ENCODE measurements at regions not wholly inside any gene's neighbourhood (a gene's known extent, or its start where the extent isn't known, plus 50 kb on each side); places are given as distances from the start of the nearest gene placed in this dataset.

- CTCF ChIA-PET = no interaction called here
- POLR2A ChIA-PET = no interaction called here
- H3K4me1 ChIP-seq (ENCODE audit: control extremely low read depth in 1 of 4, control insufficient read depth in 4 of 4, insufficient read depth in 4 of 4, low read length in 3 of 4) = no peaks in the 10 kb centered on the region
- H3K27me3 ChIP-seq (replicated peaks in 2 of 5; ENCODE audit: control insufficient read depth in 4 of 5, insufficient read depth in 5 of 5, low read length in 4 of 5) = no peaks in the 10 kb centered on the region
- H3K27ac ChIP-seq (ENCODE audit: insufficient read depth in 1 of 2, low read depth in 1 of 2, low read length in 2 of 2, poor library complexity in 1 of 2, severe bottlenecking in 2 of 2) = no peak overlapping the region
- H3K4me3 ChIP-seq (ENCODE audit: control insufficient read depth in 1 of 7, extremely low read depth in 1 of 7, insufficient read depth in 4 of 7, low read depth in 2 of 7, low read length in 6 of 7) = no peak overlapping the region
- 80% methylated on average over 1 of the region's 3 CpGs for WGBS (ENCODE audit: insufficient coverage)
- no peak for DNase-seq
- H3K9me3 ChIP-seq (ENCODE audit: control extremely low read depth in 1 of 5, control insufficient read depth in 4 of 5, insufficient read depth in 2 of 5, low read depth in 1 of 5, low read length in 4 of 5) = no peaks in the 10 kb centered on the region
- H3K36me3 ChIP-seq (ENCODE audit: control insufficient read depth in 4 of 4, insufficient read depth in 4 of 4, low read length in 3 of 4) = no peaks in the 10 kb centered on the region
Measured at GRCh38 chr2:192298664-192299063, 103.9 kb upstream of the TMEFF2 start.

GRCh38 chr2:192292478-192292877, 97.7 kb upstream of the TMEFF2 start:
- ChIA-PET POLR2A (no interaction called here), CTCF (interaction anchor here (1.8 kb wide), 1 partner anchor 480 kb away, joined by 6 read pairs; no protein-coding TSS in a partner anchor)
- DNase-seq = no peak
- Histone ChIP-seq H3K27me3 (replicated peaks in 2 of 5; ENCODE audit: control insufficient read depth in 4 of 5, insufficient read depth in 5 of 5, low read length in 4 of 5) (no peaks in the 10 kb centered on the region), H3K9me3 (ENCODE audit: control extremely low read depth in 1 of 5, control insufficient read depth in 4 of 5, insufficient read depth in 2 of 5, low read depth in 1 of 5, low read length in 4 of 5) (no peaks in the 10 kb centered on the region), H3K4me3 (ENCODE audit: control insufficient read depth in 1 of 7, extremely low read depth in 1 of 7, insufficient read depth in 4 of 7, low read depth in 2 of 7, low read length in 6 of 7) (no peak overlapping the region), H3K36me3 (ENCODE audit: control insufficient read depth in 4 of 4, insufficient read depth in 4 of 4, low read length in 3 of 4) (no peaks in the 10 kb centered on the region), H3K27ac (ENCODE audit: insufficient read depth in 1 of 2, low read depth in 1 of 2, low read length in 2 of 2, poor library complexity in 1 of 2, severe bottlenecking in 2 of 2) (no peak overlapping the region), H3K4me1 (ENCODE audit: control extremely low read depth in 1 of 4, control insufficient read depth in 4 of 4, insufficient read depth in 4 of 4, low read length in 3 of 4) (no peaks in the 10 kb centered on the region)
- no CpG with 5 or more reads among the region's 2 CpGs for WGBS (ENCODE audit: insufficient coverage)

- POLR2A ChIA-PET = no interaction called here
- CTCF ChIA-PET = interaction anchor here (0.9 kb wide), 1 partner anchor 750 kb away, joined by 3 read pairs; no protein-coding TSS in a partner anchor
- no peak for DNase-seq
- no peaks in the 10 kb centered on the region for H3K9me3 ChIP-seq (ENCODE audit: control extremely low read depth in 1 of 5, control insufficient read depth in 4 of 5, insufficient read depth in 2 of 5, low read depth in 1 of 5, low read length in 4 of 5)
- H3K36me3 ChIP-seq (ENCODE audit: control insufficient read depth in 4 of 4, insufficient read depth in 4 of 4, low read length in 3 of 4) = no peaks in the 10 kb centered on the region
- no peaks in the 10 kb centered on the region for H3K27me3 ChIP-seq (replicated peaks in 2 of 5; ENCODE audit: control insufficient read depth in 4 of 5, insufficient read depth in 5 of 5, low read length in 4 of 5)
- H3K4me1 ChIP-seq (ENCODE audit: control extremely low read depth in 1 of 4, control insufficient read depth in 4 of 4, insufficient read depth in 4 of 4, low read length in 3 of 4) = no peaks in the 10 kb centered on the region
- WGBS (ENCODE audit: insufficient coverage) = 43% methylated on average over 2 of the region's 2 CpGs
- H3K4me3 ChIP-seq (ENCODE audit: control insufficient read depth in 1 of 7, extremely low read depth in 1 of 7, insufficient read depth in 4 of 7, low read depth in 2 of 7, low read length in 6 of 7) = no peak overlapping the region
- no peak overlapping the region for H3K27ac ChIP-seq (ENCODE audit: insufficient read depth in 1 of 2, low read depth in 1 of 2, low read length in 2 of 2, poor library complexity in 1 of 2, severe bottlenecking in 2 of 2)
Measured at GRCh38 chr2:192288295-192288694, 93.6 kb upstream of the TMEFF2 start.

- CTCF ChIA-PET = interaction anchor here (1.0 kb wide), 1 partner anchor 469 kb away, joined by 3 read pairs; no protein-coding TSS in a partner anchor
- Histone ChIP-seq H3K9me3 (ENCODE audit: control extremely low read depth in 1 of 5, control insufficient read depth in 4 of 5, insufficient read depth in 2 of 5, low read depth in 1 of 5, low read length in 4 of 5) (no peaks in the 10 kb centered on the region), H3K4me1 (ENCODE audit: control extremely low read depth in 1 of 4, control insufficient read depth in 4 of 4, insufficient read depth in 4 of 4, low read length in 3 of 4) (no peaks in the 10 kb centered on the region), H3K27me3 (replicated peaks in 2 of 5; ENCODE audit: control insufficient read depth in 4 of 5, insufficient read depth in 5 of 5, low read length in 4 of 5) (no peaks in the 10 kb centered on the region), H3K36me3 (ENCODE audit: control insufficient read depth in 4 of 4, insufficient read depth in 4 of 4, low read length in 3 of 4) (no peaks in the 10 kb centered on the region), H3K27ac (ENCODE audit: insufficient read depth in 1 of 2, low read depth in 1 of 2, low read length in 2 of 2, poor library complexity in 1 of 2, severe bottlenecking in 2 of 2) (no peak overlapping the region), H3K4me3 (ENCODE audit: control insufficient read depth in 1 of 7, extremely low read depth in 1 of 7, insufficient read depth in 4 of 7, low read depth in 2 of 7, low read length in 6 of 7) (no peak overlapping the region)
- peak; percentile 12 to 57 (median 50) for DNase-seq
- no CpG with 5 or more reads among the region's 3 CpGs for WGBS (ENCODE audit: insufficient coverage)
- POLR2A ChIA-PET = no interaction called here
Measured at GRCh38 chr2:192286093-192286701, 91.5 kb upstream of the TMEFF2 start.

- no peaks in the 10 kb centered on the region for H3K4me1 ChIP-seq (ENCODE audit: control extremely low read depth in 1 of 4, control insufficient read depth in 4 of 4, insufficient read depth in 4 of 4, low read length in 3 of 4)
- ChIA-PET POLR2A (no interaction called here), CTCF (no interaction called here)
- no peaks in the 10 kb centered on the region for H3K27me3 ChIP-seq (replicated peaks in 2 of 5; ENCODE audit: control insufficient read depth in 4 of 5, insufficient read depth in 5 of 5, low read length in 4 of 5)
- no peaks in the 10 kb centered on the region for H3K9me3 ChIP-seq (ENCODE audit: control extremely low read depth in 1 of 5, control insufficient read depth in 4 of 5, insufficient read depth in 2 of 5, low read depth in 1 of 5, low read length in 4 of 5)
- no peak for DNase-seq
- H3K27ac ChIP-seq (ENCODE audit: insufficient read depth in 1 of 2, low read depth in 1 of 2, low read length in 2 of 2, poor library complexity in 1 of 2, severe bottlenecking in 2 of 2) = no peak overlapping the region
- WGBS (ENCODE audit: insufficient coverage) = 89% methylated on average over 1 of the region's 1 CpG
- H3K4me3 ChIP-seq (ENCODE audit: control insufficient read depth in 1 of 7, extremely low read depth in 1 of 7, insufficient read depth in 4 of 7, low read depth in 2 of 7, low read length in 6 of 7) = no peak overlapping the region
- H3K36me3 ChIP-seq (ENCODE audit: control insufficient read depth in 4 of 4, insufficient read depth in 4 of 4, low read length in 3 of 4) = no peaks in the 10 kb centered on the region
Measured at GRCh38 chr2:192283450-192283849, 88.7 kb upstream of the TMEFF2 start.

- H3K36me3 ChIP-seq (ENCODE audit: control insufficient read depth in 4 of 4, insufficient read depth in 4 of 4, low read length in 3 of 4) = no peaks in the 10 kb centered on the region
- POLR2A ChIA-PET = no interaction called here
- no peak for DNase-seq
- H3K27me3 ChIP-seq (replicated peaks in 2 of 5; ENCODE audit: control insufficient read depth in 4 of 5, insufficient read depth in 5 of 5, low read length in 4 of 5) = no peaks in the 10 kb centered on the region
- no peak overlapping the region for H3K4me3 ChIP-seq (ENCODE audit: control insufficient read depth in 1 of 7, extremely low read depth in 1 of 7, insufficient read depth in 4 of 7, low read depth in 2 of 7, low read length in 6 of 7)
- no peak overlapping the region for H3K27ac ChIP-seq (ENCODE audit: insufficient read depth in 1 of 2, low read depth in 1 of 2, low read length in 2 of 2, poor library complexity in 1 of 2, severe bottlenecking in 2 of 2)
- peaks cover 0 to 3% (median 0%) of the 10 kb centered on the region in 5 experiments for H3K9me3 ChIP-seq (ENCODE audit: control extremely low read depth in 1 of 5, control insufficient read depth in 4 of 5, insufficient read depth in 2 of 5, low read depth in 1 of 5, low read length in 4 of 5)
- CTCF ChIA-PET = no interaction called here
- no peaks in the 10 kb centered on the region for H3K4me1 ChIP-seq (ENCODE audit: control extremely low read depth in 1 of 4, control insufficient read depth in 4 of 4, insufficient read depth in 4 of 4, low read length in 3 of 4)
Measured at GRCh38 chr2:192278701-192279100, 84.0 kb upstream of the TMEFF2 start.

- CTCF ChIA-PET = no interaction called here
- H3K4me1 ChIP-seq (ENCODE audit: control extremely low read depth in 1 of 4, control insufficient read depth in 4 of 4, insufficient read depth in 4 of 4, low read length in 3 of 4) = no peaks in the 10 kb centered on the region
Measured at GRCh38 chr2:192277494-192278109, 82.9 kb upstream of the TMEFF2 start.

More at GRCh38 chr2:192277494-192278109, 82.9 kb upstream of the TMEFF2 start:
- Histone ChIP-seq H3K36me3 (ENCODE audit: control insufficient read depth in 4 of 4, insufficient read depth in 4 of 4, low read length in 3 of 4) (no peaks in the 10 kb centered on the region), H3K9me3 (ENCODE audit: control extremely low read depth in 1 of 5, control insufficient read depth in 4 of 5, insufficient read depth in 2 of 5, low read depth in 1 of 5, low read length in 4 of 5) (peaks cover 0 to 3% (median 0%) of the 10 kb centered on the region in 5 experiments), H3K27ac (ENCODE audit: insufficient read depth in 1 of 2, low read depth in 1 of 2, low read length in 2 of 2, poor library complexity in 1 of 2, severe bottlenecking in 2 of 2) (no peak overlapping the region), H3K4me3 (ENCODE audit: control insufficient read depth in 1 of 7, extremely low read depth in 1 of 7, insufficient read depth in 4 of 7, low read depth in 2 of 7, low read length in 6 of 7) (no peak overlapping the region), H3K27me3 (replicated peaks in 2 of 5; ENCODE audit: control insufficient read depth in 4 of 5, insufficient read depth in 5 of 5, low read length in 4 of 5) (no peaks in the 10 kb centered on the region)
- 100% methylated on average over 3 of the region's 3 CpGs for WGBS (ENCODE audit: insufficient coverage)
- DNase-seq = no peak
- POLR2A ChIA-PET = no interaction called here

Measured in common myeloid progenitor, CD34-positive (primary cell).